Fibroblast of the conjunctiva (primary cell): ENCODE measurements at regions not wholly inside any gene's neighbourhood (a gene's known extent, or its start where the extent isn't known, plus 50 kb on each side); places are given as distances from the start of the nearest gene placed in this dataset.
A peak's percentile ranks its signal among the peaks of the same experiment; 100 is the strongest.

Experiments
- DNase-seq: peaks from one replicate; pipeline ENCODE4 v3.0.0-alpha.2; 2010; ENCODE audit warnings: low read depth

DNA sequence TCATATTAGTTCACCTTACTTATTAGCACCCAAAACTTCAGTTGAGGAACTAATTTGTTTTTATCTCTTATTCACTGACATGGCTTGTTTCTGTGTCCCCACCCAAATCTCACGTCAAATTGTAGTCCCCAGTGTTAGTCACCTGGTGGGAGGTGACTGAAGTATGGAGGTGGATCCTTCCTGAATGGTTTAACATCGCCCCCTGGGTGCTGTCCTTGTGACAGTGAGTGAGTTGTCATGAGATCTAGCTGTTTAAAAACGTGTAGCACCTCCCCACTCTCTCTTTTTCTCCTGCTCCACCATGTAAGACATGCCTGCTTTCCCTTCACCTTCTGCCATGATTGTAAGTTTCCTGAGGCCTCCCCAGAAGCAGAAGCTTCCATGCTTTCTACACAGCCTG is 75.0 kb upstream of the HECTD2 start:
- no peak for DNase-seq

GRCh38 chr10:91339729-91340128 is 70.4 kb upstream of the HECTD2 start:
- DNase-seq: no peak

DNA sequence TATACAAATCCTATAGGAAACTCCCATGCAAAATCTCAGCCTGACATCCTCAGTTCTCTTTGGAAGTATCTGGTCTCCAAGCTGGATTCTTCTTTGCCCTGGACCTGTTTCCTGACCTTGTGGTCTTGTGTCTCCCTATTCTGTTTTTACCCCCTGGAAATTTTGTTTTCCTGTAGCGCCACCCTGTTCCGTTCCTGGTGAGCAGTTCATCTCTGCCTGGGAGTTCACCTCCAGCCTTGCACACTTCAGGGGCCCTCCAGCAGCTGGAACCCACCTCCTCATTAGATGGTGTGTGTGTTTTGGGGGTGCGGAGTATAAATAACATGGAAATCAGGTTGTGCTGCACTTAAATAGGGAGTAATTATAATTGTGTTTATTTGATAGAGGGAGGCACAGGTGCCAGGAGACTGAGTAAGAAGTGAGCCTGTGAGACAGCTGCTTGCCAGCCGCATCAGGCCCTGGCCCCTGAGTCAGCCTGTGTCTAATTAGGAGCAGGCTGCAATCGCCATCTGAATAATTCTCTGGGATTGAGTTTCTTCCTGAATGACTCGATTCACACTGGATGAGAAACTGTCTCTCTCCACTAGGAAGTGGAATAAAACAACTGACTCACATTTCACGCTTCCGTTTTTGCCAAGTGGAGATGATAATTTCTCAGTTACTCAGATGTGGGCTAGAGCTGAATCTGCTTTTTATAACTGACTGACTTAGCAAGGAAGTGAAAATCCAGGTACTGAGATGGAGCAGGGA is 69.4 kb upstream of the HECTD2 start:
- peak; percentile 59 for DNase-seq

GRCh38 chr10:91341686-91342085 is 68.5 kb upstream of the HECTD2 start:
- DNase-seq: no peak

DNA sequence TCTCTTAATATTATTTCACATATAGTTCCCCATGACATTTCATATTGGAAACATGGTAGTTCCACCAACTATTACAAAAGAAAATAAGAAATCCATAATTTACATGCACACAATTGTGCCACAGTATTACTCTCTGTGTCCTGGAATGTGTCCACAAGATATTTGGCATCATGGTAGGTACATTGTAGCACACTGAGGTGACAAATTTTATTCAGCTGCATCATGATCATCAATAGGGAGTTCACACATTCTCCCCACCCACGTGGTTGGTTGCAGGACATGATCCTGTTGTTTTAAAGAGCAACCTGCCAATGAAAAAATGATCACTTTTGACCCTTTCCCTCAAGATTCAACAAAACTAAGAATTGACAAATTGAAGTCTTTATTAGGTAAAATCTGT is 67.1 kb upstream of the HECTD2 start:
- DNase-seq: no peak

GRCh38 chr10:91344117-91344856 is 65.9 kb upstream of the HECTD2 start:
- DNase-seq: no peak

DNA sequence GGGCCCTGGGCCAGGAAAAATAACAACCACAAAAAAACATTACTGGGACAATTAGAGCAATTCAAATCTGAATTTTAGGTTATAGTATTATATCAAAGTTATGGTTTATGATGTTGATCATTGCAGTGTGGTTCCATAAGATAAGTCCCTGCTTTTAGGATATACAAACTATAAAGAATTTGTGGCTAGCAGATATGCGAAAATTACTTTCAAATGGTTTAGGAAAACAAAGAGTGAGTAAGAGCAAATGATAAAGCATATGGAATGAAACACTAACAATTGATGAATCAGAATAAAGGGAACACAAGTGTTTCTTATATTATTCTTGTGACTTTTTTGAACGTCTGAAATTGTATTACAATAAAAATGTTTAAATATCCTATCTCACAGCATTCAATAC is 64.4 kb upstream of the HECTD2 start:
- no peak for DNase-seq

DNA sequence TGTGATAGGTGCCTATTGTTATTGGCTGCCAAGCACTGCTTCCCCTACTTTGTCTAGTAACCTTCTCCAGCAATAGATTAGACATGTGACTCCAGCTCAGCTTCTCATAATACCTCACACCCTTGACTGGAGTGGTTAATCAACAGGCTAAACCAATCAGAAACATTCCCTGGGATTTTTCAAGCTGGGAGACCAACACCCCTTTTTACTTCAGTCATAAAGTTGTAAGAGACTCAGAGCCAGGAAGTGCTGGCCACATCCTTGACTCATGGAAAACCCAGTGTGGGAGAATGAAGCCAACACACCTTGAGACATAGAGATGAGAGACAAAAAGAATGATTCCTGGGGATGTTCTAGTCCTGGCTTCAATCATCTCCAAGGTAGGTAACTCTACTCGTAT is 62.6 kb upstream of the HECTD2 start:
- no peak for DNase-seq

GRCh38 chr10:91349381-91349780 is 60.8 kb upstream of the HECTD2 start:
- DNase-seq: peak; percentile 67

GRCh38 chr10:91350651-91351081 is 59.5 kb upstream of the HECTD2 start:
- no peak for DNase-seq

GRCh38 chr10:91352760-91353159 is 57.4 kb upstream of the HECTD2 start:
- no peak for DNase-seq

- peak; percentile 26 for DNase-seq
Observed at GRCh38 chr10:91354166-91355075, 55.7 kb upstream of the HECTD2 start.

DNA sequence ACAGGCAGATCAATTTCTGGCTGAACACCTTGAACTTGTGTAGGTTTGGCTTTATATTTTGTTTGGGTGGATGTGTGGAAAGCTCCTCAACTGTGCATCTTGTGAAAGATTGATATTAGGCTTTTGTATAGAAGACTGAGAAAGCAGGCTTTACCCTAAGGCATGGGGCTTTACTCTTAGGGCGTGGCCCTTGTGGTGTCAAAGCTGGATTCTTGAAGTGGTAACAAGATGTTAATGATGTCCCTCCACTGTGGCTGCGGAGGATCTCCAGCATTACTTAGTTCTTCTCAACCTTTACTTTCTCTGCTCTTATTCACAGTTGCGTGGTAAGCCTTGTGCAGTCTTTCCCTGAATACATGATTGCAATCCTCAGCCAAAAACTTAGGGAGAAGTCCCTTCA is 54.1 kb upstream of the HECTD2 start:
- no peak for DNase-seq

DNA sequence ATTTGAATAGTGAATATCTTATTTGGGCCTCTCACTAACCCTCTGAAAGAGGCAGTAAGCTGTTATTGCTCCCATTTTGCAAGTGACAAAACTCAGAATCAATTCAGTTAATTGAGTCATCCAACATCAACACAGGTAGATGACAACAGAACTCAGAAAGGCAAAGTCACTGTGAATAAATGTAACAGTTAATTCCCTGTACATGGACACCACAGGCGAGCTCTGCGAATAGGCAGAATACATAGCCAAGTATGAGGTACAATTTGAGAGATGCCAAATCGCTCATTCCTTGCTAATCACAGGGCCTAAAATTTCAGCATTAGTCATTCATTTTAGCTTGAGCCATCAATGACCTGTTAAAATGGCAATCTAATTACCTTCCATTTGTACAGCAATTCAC is 52.6 kb upstream of the HECTD2 start:
- no peak for DNase-seq
